ENCODE measurements at regions not wholly inside any gene's neighbourhood (a gene's known extent, or its start where the extent isn't known, plus 50 kb on each side); places are given as distances from the start of the nearest gene placed in this dataset.

DNA sequence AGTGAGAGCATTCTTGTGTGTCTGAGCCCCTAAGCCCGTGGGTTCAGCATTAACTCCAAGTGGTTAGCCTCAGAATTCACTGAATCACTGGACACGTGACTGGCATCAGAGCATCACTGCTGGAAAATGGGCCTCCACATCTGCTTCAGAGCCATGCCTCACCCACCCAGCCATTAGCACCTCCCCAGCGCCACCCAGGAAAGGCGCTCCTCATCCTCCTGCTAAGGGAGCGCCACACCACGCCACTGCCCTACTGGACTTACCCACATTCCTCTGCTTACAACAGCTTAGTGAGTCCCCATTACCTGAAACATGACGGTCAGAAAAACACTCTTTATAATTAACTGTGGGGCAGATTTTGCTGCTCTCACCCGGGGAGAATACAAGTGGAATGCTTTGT lies 442.6 kb upstream of the MYT1L start:
- no peak for TF ChIP-seq RFX5 (IDR thresholded peaks at IDR 0.05; ENCODE audit: low read depth, low read length)
- TF ChIP-seq, protein P1, sequence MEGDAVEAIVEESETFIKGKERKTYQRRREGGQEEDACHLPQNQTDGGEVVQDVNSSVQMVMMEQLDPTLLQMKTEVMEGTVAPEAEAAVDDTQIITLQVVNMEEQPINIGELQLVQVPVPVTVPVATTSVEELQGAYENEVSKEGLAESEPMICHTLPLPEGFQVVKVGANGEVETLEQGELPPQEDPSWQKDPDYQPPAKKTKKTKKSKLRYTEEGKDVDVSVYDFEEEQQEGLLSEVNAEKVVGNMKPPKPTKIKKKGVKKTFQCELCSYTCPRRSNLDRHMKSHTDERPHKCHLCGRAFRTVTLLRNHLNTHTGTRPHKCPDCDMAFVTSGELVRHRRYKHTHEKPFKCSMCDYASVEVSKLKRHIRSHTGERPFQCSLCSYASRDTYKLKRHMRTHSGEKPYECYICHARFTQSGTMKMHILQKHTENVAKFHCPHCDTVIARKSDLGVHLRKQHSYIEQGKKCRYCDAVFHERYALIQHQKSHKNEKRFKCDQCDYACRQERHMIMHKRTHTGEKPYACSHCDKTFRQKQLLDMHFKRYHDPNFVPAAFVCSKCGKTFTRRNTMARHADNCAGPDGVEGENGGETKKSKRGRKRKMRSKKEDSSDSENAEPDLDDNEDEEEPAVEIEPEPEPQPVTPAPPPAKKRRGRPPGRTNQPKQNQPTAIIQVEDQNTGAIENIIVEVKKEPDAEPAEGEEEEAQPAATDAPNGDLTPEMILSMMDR (conservative IDR thresholded peaks at IDR 0.05; ENCODE audit: low read depth, low read length): no peak
- no peak for TF ChIP-seq MAFK (IDR thresholded peaks at IDR 0.05; ENCODE audit: low read depth, low read length)
- no peak for TF ChIP-seq POLR2A (IDR thresholded peaks at IDR 0.05; ENCODE audit: low read depth, low read length)
- TF ChIP-seq CEBPB (IDR thresholded peaks at IDR 0.05; ENCODE audit: low read depth, low read length): no peak
- TF ChIP-seq, protein P2, sequence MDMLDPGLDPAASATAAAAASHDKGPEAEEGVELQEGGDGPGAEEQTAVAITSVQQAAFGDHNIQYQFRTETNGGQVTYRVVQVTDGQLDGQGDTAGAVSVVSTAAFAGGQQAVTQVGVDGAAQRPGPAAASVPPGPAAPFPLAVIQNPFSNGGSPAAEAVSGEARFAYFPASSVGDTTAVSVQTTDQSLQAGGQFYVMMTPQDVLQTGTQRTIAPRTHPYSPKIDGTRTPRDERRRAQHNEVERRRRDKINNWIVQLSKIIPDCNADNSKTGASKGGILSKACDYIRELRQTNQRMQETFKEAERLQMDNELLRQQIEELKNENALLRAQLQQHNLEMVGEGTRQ (IDR thresholded peaks at IDR 0.05; ENCODE audit: low read depth, low read length): no peak
- TF ChIP-seq NFE2L2 (IDR thresholded peaks at IDR 0.05; ENCODE audit: low read depth, low read length): no peak
- TF ChIP-seq SMC3 (IDR thresholded peaks at IDR 0.05; ENCODE audit: low read depth, low read length): no peak
- no peak for TF ChIP-seq FOS (IDR thresholded peaks at IDR 0.05; ENCODE audit: low read depth, low read length)
